MCF 10A (cell line): ENCODE measurements at regions not wholly inside any gene's neighbourhood (a gene's known extent, or its start where the extent isn't known, plus 50 kb on each side); places are given as distances from the start of the nearest gene placed in this dataset.
A peak's percentile ranks its signal among the peaks of the same experiment; 100 is the strongest.

ENCODE experiments used
- BruUV-seq: library from RNA; stranded (reverse); fragments of 400-500 nt; replicated peaks from 2 replicates; lab custom pipeline; 2021; lab: Mats Ljungman, UMichigan
- CTCF ChIA-PET: fragments of 300-600 bp; sonication (Branson Sonifier 250); formaldehyde crosslinking; extraction: SDS; loops from one replicate; lab custom pipeline; 2021; ENCODE audit warnings: antibody characterized with exemption, inconsistent platforms; lab: Yijun Ruan, JAX
- POLR2A ChIA-PET: fragments of 300-600, 350-650 bp; sonication (Branson Sonifier 250); formaldehyde crosslinking; extraction: SDS; loops from one replicate; lab custom pipeline; 2020; ENCODE audit warnings: antibody characterized with exemption, inconsistent platforms; lab: Yijun Ruan, JAX
- DNase-seq: peaks from one replicate; pipeline ENCODE4 v3.0.0-alpha.2; 2018; ENCODE audit not compliant: unreplicated experiment
- H3K27ac Mint-ChIP-seq: one replicate; pipeline ENCODE4 v1.8.0; 2022; ENCODE audit warnings: mild to moderate bottlenecking, low read depth, mixed read lengths; ENCODE audit not compliant: unreplicated experiment
- H3K27me3 Mint-ChIP-seq: one replicate; pipeline ENCODE4 v1.8.0; 2022; ENCODE audit warnings: mixed read lengths; ENCODE audit not compliant: insufficient read depth, unreplicated experiment
- H3K36me3 Mint-ChIP-seq: one replicate; pipeline ENCODE4 v1.8.0; 2022; ENCODE audit warnings: mild to moderate bottlenecking, moderate library complexity, mixed read lengths; ENCODE audit not compliant: insufficient read depth, unreplicated experiment
- H3K4me1 Mint-ChIP-seq: one replicate; pipeline ENCODE4 v1.8.0; 2022; ENCODE audit warnings: mixed read lengths; ENCODE audit not compliant: insufficient read depth, unreplicated experiment
- H3K4me3 Mint-ChIP-seq: one replicate; pipeline ENCODE4 v1.8.0; 2022; ENCODE audit warnings: mild to moderate bottlenecking, moderate library complexity, mixed read lengths; ENCODE audit not compliant: unreplicated experiment
- H3K9me3 Mint-ChIP-seq: one replicate; pipeline ENCODE4 v1.8.0; 2022; ENCODE audit warnings: mixed read lengths; ENCODE audit not compliant: unreplicated experiment
- intact Hi-C: fragments of 100-400 bp; cut with micrococcal nuclease; formaldehyde crosslinking; loops from 2 replicates; pipeline ENCODE4 v1.14.1; 2022
- TF ChIP-seq, protein P1 (sequence below): fragments of 200-600 bp; IDR thresholded peaks from one replicate; pipeline ENCODE4 v1.8.0; 2022; ENCODE audit warnings: antibody characterized with exemption, mild to moderate bottlenecking; ENCODE audit not compliant: unreplicated experiment

DNA sequence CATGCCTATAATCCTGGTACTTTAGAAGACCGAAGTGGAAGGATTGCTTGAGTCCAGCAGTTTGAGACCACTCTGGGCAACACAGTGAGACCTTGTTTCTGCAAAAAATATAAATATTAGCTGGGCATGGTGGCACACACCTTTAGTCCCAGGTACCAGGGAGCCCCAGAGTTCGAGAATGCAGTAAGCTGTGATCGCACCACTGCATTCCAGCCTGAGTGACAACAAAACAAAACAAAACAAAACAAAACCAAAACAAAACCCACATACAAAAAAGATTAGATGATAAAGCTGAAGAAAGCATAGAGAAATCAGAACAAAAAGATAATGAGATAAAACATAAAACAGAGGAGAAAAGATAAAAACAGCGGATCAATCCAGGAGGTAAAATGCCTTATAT lies 62.1 kb downstream of the TCF20 start:
- ChIA-PET CTCF (interaction anchor here (1.0 kb wide), 1 partner anchor 10 kb away, joined by 3 read pairs; no protein-coding TSS in a partner anchor), POLR2A (interaction anchor here (2.6 kb wide), 1 partner anchor 10 kb away, joined by 9 read pairs; no protein-coding TSS in a partner anchor)
- peaks cover 45% of the 10 kb centered on the region for H3K36me3 Mint-ChIP-seq

DNA sequence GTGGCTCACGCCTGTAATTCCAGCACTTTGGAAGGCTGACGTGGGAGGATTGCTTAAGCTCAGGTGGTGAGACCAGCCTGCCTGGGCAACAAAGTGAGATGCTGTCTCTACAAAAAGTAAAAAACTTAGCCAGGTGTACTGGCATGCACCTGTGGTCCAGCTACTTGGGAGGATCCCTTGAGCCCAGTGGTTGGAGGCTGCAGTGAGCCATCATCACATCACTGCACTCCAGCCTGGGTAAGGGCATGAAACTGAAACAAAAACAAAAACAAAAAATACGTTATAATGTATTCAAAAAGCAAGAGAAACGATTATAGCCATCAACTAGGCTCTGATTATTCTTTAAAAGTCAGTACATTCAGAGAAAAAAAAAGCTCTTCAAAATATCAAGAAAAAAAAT lies 62.5 kb downstream of the TCF20 start:
- Mint-ChIP-seq H3K36me3 (peaks cover 44% of the 10 kb centered on the region), H3K4me1 (peaks cover 6% of the 10 kb centered on the region)
- intact Hi-C loops: no loop called here

More for the DNA sequence above, 62.1 kb downstream of the TCF20 start:
- H3K4me3 Mint-ChIP-seq: no peak overlapping the region
- DNase-seq: no peak
- no peak overlapping the region for H3K27ac Mint-ChIP-seq
- H3K4me1 Mint-ChIP-seq: peaks cover 4% of the 10 kb centered on the region
- intact Hi-C loops: no loop called here
- no TSS peak for BruUV-seq
- H3K9me3 Mint-ChIP-seq: no peaks in the 10 kb centered on the region
- H3K27me3 Mint-ChIP-seq: no peaks in the 10 kb centered on the region
- TF ChIP-seq, protein P1, sequence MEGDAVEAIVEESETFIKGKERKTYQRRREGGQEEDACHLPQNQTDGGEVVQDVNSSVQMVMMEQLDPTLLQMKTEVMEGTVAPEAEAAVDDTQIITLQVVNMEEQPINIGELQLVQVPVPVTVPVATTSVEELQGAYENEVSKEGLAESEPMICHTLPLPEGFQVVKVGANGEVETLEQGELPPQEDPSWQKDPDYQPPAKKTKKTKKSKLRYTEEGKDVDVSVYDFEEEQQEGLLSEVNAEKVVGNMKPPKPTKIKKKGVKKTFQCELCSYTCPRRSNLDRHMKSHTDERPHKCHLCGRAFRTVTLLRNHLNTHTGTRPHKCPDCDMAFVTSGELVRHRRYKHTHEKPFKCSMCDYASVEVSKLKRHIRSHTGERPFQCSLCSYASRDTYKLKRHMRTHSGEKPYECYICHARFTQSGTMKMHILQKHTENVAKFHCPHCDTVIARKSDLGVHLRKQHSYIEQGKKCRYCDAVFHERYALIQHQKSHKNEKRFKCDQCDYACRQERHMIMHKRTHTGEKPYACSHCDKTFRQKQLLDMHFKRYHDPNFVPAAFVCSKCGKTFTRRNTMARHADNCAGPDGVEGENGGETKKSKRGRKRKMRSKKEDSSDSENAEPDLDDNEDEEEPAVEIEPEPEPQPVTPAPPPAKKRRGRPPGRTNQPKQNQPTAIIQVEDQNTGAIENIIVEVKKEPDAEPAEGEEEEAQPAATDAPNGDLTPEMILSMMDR: no peak

DNA sequence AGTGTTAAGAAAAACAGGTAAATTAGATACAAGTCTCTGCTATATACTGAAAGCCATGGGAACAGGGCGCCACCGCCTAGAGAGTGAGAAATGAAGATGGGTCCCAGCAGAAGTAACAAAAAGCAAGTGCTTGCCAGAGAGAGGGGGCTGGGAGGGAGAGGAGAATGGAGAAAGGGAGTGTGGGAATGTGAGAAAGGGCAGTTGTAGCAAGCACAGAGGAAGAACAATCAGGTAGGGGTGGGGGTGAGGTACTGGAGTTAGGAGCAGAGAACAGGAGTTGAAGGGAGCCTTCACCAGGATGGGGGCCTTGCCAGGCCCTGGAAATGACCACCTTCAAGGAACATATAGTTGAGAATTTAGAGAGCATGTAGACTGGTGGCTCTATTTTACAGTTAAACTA lies 66.8 kb downstream of the TCF20 start:
- POLR2A ChIA-PET: no interaction called here
- Mint-ChIP-seq H3K27ac (peak overlapping the region; percentile 62), H3K4me3 (no peak overlapping the region), H3K9me3 (no peaks in the 10 kb centered on the region), H3K4me1 (peaks cover 6% of the 10 kb centered on the region), H3K27me3 (no peaks in the 10 kb centered on the region), H3K36me3 (peaks cover 40% of the 10 kb centered on the region)
- BruUV-seq: no TSS peak
- CTCF ChIA-PET: no interaction called here
- intact Hi-C loops: no loop called here
- TF ChIP-seq, protein P1: no peak
- no peak for DNase-seq

More for the DNA sequence above, 62.5 kb downstream of the TCF20 start:
- no peaks in the 10 kb centered on the region for H3K9me3 Mint-ChIP-seq
- no peak overlapping the region for H3K27ac Mint-ChIP-seq
- H3K27me3 Mint-ChIP-seq: no peaks in the 10 kb centered on the region
- no peak for DNase-seq
- TF ChIP-seq, protein P1: no peak
- ChIA-PET CTCF (interaction anchor here (1.0 kb wide), 1 partner anchor 9 kb away, joined by 3 read pairs; no protein-coding TSS in a partner anchor), POLR2A (interaction anchor here (2.6 kb wide), 1 partner anchor 11 kb away, joined by 9 read pairs; no protein-coding TSS in a partner anchor)
- H3K4me3 Mint-ChIP-seq: no peak overlapping the region
- no TSS peak for BruUV-seq

DNA sequence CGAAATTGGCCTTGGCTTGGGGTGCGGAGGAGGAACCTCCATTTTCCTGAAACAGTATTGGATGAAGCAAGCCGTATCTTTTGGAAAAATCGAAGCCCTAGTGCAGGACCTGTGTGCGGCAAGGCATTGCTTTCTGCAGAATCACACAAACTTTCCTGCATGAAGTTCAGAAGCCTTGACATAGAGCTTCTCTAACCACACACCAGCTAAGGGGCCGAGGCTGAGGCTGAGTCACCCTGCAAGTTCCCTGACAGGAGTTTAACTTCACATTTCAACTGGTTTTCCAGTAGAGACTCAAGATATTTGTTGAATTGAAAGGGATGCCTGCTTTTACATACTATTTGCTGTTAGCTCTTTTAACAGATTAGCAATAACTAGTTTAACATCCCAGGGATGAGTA lies 67.8 kb downstream of the TCF20 start:
- BruUV-seq: no TSS peak
- CTCF ChIA-PET: interaction anchor here (0.6 kb wide), 2 partner anchors 14 to 112 kb away, joined by 3 read pairs; partner anchors contain the start of gene NDUFA6
- POLR2A ChIA-PET: interaction anchor here (0.7 kb wide), 1 partner anchor 9 kb away, joined by 3 read pairs; no protein-coding TSS in a partner anchor
- H3K9me3 Mint-ChIP-seq: no peaks in the 10 kb centered on the region
- peaks cover 6% of the 10 kb centered on the region for H3K4me1 Mint-ChIP-seq
- no peak overlapping the region for H3K4me3 Mint-ChIP-seq
- H3K27me3 Mint-ChIP-seq: no peaks in the 10 kb centered on the region
- peaks cover 39% of the 10 kb centered on the region for H3K36me3 Mint-ChIP-seq
- intact Hi-C loops: no loop called here
- no peak overlapping the region for H3K27ac Mint-ChIP-seq
- no peak for DNase-seq
- TF ChIP-seq, protein P1: no peak
